Colonic mucosa (tissue), 4 donors: ENCODE measurements at regions not wholly inside any gene's neighbourhood (a gene's known extent, or its start where the extent isn't known, plus 50 kb on each side); places are given as distances from the start of the nearest gene placed in this dataset.

Experiments used
- DNase-seq: peaks from one replicate; pipeline ENCODE4 v3.0.0-alpha.2; 2020
- H3K27ac ChIP-seq: fragments of 200-600 bp; one replicate; pipeline ENCODE4 v1.8.0; 2021
- H3K27me3 ChIP-seq: fragments of 200-600 bp; one replicate; pipeline ENCODE4 v1.8.0; 2021
- H3K36me3 ChIP-seq: fragments of 200-600 bp; one replicate; pipeline ENCODE4 v1.8.0; 2021
- H3K4me1 ChIP-seq: fragments of 200-600 bp; one replicate; pipeline ENCODE4 v1.8.0; 2021; ENCODE audit warnings: mild to moderate bottlenecking
- H3K4me3 ChIP-seq: fragments of 200-600 bp; one replicate; pipeline ENCODE4 v1.8.0; 2021
- H3K9ac ChIP-seq, 2 donors: one replicate each; pipeline ENCODE4 v1.7.0; 2013; ENCODE audit warnings: control low read depth in 2 of 2, low read depth in 2 of 2, low read length in 2 of 2
- H3K9me3 ChIP-seq: fragments of 200-600 bp; one replicate; pipeline ENCODE4 v1.8.0; 2021
- intact Hi-C: fragments of 100-400 bp; cut with DNase I; formaldehyde crosslinking; loops from one replicate; pipeline ENCODE4 v1.14.1; 2022
- TF ChIP-seq, protein P1 (sequence below): fragments of 200-600 bp; IDR thresholded peaks from one replicate; pipeline ENCODE4 v1.8.0; 2022; ENCODE audit warnings: antibody characterized with exemption, mild to moderate bottlenecking
- donor health status: healthy.
- donor health status: DM: no; HTN: no; CAD: no.
- donor health status: DM: no; HTN: no; CAD: no.

DNA sequence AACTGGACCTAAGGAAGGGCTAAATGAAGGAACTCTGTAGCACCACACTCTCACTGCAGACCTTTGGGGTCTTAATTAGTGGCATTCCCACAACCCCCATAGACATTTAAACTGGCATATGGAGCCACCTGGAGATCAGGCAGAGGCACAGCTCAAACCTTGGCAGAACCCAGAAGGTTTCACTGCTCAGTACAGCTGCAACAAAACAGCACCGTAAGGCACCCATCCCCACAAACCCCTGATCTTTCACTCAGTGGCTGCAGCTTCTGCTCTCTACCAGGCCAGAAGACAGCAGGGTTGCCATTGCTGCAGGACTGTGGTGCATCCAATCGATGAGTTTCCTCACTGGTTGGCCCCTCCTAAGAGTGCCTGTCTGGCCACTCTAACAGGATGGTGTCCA is 361.6 kb upstream of the VRK2 start:
- DNase-seq, result no peak
- H3K27me3 ChIP-seq, result no peaks in the 10 kb centered on the region
- no peak overlapping the region for H3K27ac ChIP-seq
- H3K36me3 ChIP-seq, result no peaks in the 10 kb centered on the region
- no peaks in the 10 kb centered on the region for H3K9me3 ChIP-seq
- TF ChIP-seq, protein P1, sequence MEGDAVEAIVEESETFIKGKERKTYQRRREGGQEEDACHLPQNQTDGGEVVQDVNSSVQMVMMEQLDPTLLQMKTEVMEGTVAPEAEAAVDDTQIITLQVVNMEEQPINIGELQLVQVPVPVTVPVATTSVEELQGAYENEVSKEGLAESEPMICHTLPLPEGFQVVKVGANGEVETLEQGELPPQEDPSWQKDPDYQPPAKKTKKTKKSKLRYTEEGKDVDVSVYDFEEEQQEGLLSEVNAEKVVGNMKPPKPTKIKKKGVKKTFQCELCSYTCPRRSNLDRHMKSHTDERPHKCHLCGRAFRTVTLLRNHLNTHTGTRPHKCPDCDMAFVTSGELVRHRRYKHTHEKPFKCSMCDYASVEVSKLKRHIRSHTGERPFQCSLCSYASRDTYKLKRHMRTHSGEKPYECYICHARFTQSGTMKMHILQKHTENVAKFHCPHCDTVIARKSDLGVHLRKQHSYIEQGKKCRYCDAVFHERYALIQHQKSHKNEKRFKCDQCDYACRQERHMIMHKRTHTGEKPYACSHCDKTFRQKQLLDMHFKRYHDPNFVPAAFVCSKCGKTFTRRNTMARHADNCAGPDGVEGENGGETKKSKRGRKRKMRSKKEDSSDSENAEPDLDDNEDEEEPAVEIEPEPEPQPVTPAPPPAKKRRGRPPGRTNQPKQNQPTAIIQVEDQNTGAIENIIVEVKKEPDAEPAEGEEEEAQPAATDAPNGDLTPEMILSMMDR, result no peak
- intact Hi-C loops, result no loop called here
- H3K9ac ChIP-seq, result no peak overlapping the region
- no peak overlapping the region for H3K4me3 ChIP-seq
- no peaks in the 10 kb centered on the region for H3K4me1 ChIP-seq

GRCh38 chr2:57692395-57692794 is 354.2 kb upstream of the VRK2 start:
- no peaks in the 10 kb centered on the region for H3K4me1 ChIP-seq
- no peak for DNase-seq
- H3K9me3 ChIP-seq, result no peaks in the 10 kb centered on the region
- no peaks in the 10 kb centered on the region for H3K27me3 ChIP-seq
- H3K4me3 ChIP-seq, result no peak overlapping the region
- intact Hi-C loops, result no loop called here
- H3K27ac ChIP-seq, result no peak overlapping the region
- no peaks in the 10 kb centered on the region for H3K36me3 ChIP-seq
- no peak overlapping the region for H3K9ac ChIP-seq
- TF ChIP-seq, protein P1, result no peak

DNA sequence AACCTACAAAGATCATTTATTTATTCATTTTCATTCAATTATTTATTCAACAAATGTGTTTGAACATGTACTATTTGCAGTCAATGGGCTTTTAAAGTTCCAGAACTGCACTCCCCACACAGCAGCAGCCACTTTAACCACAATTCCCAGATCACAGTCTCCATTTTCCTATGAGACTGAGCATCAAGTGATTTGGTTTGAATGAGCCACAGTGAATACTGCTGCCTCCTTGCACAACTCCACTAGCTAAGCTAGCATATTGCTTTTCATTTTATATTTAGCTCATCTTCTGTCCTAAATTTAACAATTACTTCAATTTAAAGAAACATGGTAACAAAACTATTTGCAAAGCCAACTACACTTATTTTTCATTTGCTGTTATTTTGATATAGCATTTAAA is 353.4 kb upstream of the VRK2 start:
- H3K27me3 ChIP-seq, result no peaks in the 10 kb centered on the region
- intact Hi-C loops, result no loop called here
- TF ChIP-seq, protein P1, result no peak

DNA sequence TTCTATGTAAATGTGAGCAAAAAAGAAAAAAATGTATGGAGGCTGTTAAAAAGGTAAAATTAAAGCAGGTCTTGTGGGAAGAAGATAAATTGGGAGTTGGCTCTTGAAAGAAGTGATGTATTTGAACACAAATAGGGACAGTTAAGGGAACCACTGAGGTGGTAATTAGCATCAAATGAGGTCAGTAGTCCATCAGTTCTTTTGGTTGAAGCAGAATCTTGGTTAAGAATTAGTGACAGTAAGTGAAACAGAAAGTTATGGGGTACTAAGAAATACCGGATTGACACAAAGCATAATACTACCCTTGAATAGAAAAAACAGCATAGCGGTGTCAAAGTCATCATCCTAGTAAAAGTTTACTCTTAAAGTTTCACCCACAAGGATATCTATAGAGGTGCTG is 352.6 kb upstream of the VRK2 start:
- intact Hi-C loops, result no loop called here
- no peak overlapping the region for H3K4me3 ChIP-seq

More for the DNA sequence above, 353.4 kb upstream of the VRK2 start:
- no peaks in the 10 kb centered on the region for H3K9me3 ChIP-seq
- no peak overlapping the region for H3K9ac ChIP-seq
- H3K4me3 ChIP-seq, result no peak overlapping the region
- no peak overlapping the region for H3K27ac ChIP-seq
- no peak for DNase-seq
- H3K4me1 ChIP-seq, result no peaks in the 10 kb centered on the region
- no peaks in the 10 kb centered on the region for H3K36me3 ChIP-seq

GRCh38 chr2:57696016-57696415 is 350.6 kb upstream of the VRK2 start:
- H3K36me3 ChIP-seq, result no peaks in the 10 kb centered on the region
- no peak overlapping the region for H3K9ac ChIP-seq
- TF ChIP-seq, protein P1, result no peak
- no peak overlapping the region for H3K4me3 ChIP-seq
- intact Hi-C loops, result no loop called here
- H3K4me1 ChIP-seq, result no peaks in the 10 kb centered on the region
- DNase-seq, result no peak
- no peak overlapping the region for H3K27ac ChIP-seq
- H3K9me3 ChIP-seq, result no peaks in the 10 kb centered on the region
- H3K27me3 ChIP-seq, result no peaks in the 10 kb centered on the region

More for the DNA sequence above, 352.6 kb upstream of the VRK2 start:
- Histone ChIP-seq H3K9ac (no peak overlapping the region), H3K9me3 (no peaks in the 10 kb centered on the region), H3K36me3 (no peaks in the 10 kb centered on the region), H3K4me1 (no peaks in the 10 kb centered on the region), H3K27me3 (no peaks in the 10 kb centered on the region), H3K27ac (no peak overlapping the region)
- DNase-seq, result no peak
- TF ChIP-seq, protein P1, result no peak

DNA sequence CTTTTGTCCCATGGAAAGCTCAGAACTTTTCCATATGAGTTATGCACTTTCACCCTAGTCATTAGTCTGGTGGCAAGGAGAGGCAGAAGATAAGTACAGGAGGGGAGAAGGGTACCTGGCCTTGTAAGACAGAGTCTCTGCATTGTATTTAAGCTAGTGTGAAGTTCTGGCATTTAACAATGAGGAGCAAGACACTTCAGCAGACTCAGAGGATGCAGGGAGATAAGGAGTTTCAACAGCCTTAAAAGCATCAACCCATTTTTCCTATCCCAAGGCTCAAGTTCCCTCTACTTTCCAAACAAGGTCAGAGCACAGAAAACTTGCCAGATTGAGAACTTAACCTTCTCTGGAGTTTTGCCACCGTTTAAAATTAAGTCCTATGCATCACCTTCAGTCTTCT is 348.2 kb upstream of the VRK2 start:
- Histone ChIP-seq H3K27me3 (no peaks in the 10 kb centered on the region), H3K4me1 (no peaks in the 10 kb centered on the region), H3K4me3 (no peak overlapping the region), H3K9me3 (no peaks in the 10 kb centered on the region), H3K27ac (no peak overlapping the region), H3K36me3 (no peaks in the 10 kb centered on the region), H3K9ac (no peak overlapping the region)
- intact Hi-C loops, result no loop called here
- no peak for DNase-seq
- TF ChIP-seq, protein P1, result no peak
